ENCODE measurements at regions not wholly inside any gene's neighbourhood (a gene's known extent, or its start where the extent isn't known, plus 50 kb on each side); places are given as distances from the start of the nearest gene placed in this dataset.

DNA sequence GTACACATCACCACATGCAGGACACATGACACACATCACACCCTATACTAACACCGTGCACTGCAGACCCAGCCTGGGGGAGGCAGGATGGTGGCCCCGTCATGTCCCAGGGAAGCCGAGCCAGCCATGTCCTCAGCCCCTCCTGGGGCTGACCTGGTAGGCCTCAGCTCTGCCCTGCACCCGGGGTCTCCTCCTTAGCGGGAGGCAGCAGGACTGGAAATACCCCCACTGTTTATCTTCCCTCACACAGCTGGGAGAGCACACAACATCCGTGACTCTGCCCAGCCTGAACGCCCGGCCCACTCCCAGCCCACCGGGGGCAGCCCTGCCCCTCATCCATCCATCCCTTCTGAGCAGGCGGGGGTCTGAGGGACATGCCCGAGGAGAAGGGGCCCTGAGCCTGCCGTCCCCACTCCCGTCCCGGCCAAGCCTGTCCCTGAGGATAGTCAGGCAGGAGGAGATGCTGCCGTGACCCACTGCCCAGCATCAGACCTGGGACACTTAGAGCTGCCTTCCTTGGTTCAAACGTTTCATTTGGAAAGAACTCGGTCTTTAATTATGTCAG lies 945.0 kb downstream of the BRD1 start:
- TF ChIP-seq, protein P1, sequence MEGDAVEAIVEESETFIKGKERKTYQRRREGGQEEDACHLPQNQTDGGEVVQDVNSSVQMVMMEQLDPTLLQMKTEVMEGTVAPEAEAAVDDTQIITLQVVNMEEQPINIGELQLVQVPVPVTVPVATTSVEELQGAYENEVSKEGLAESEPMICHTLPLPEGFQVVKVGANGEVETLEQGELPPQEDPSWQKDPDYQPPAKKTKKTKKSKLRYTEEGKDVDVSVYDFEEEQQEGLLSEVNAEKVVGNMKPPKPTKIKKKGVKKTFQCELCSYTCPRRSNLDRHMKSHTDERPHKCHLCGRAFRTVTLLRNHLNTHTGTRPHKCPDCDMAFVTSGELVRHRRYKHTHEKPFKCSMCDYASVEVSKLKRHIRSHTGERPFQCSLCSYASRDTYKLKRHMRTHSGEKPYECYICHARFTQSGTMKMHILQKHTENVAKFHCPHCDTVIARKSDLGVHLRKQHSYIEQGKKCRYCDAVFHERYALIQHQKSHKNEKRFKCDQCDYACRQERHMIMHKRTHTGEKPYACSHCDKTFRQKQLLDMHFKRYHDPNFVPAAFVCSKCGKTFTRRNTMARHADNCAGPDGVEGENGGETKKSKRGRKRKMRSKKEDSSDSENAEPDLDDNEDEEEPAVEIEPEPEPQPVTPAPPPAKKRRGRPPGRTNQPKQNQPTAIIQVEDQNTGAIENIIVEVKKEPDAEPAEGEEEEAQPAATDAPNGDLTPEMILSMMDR (conservative IDR thresholded peaks at IDR 0.05; ENCODE audit: low read depth, low read length) = no peak
- TF ChIP-seq EZH2phosphoT487 (IDR thresholded peaks at IDR 0.05; ENCODE audit: borderline replicate concordance, low read length) = no peak

Measured in PC-3 (cell line).